Anterior cingulate cortex (tissue), 58 donors: ENCODE measurements at regions not wholly inside any gene's neighbourhood (a gene's known extent, or its start where the extent isn't known, plus 50 kb on each side); places are given as distances from the start of the nearest gene placed in this dataset.

ENCODE experiments used
- DNase-seq, 58 donors: peaks; one replicate each; lab custom pipeline; 2025; lab: John Stamatoyannopoulos, UW

DNA sequence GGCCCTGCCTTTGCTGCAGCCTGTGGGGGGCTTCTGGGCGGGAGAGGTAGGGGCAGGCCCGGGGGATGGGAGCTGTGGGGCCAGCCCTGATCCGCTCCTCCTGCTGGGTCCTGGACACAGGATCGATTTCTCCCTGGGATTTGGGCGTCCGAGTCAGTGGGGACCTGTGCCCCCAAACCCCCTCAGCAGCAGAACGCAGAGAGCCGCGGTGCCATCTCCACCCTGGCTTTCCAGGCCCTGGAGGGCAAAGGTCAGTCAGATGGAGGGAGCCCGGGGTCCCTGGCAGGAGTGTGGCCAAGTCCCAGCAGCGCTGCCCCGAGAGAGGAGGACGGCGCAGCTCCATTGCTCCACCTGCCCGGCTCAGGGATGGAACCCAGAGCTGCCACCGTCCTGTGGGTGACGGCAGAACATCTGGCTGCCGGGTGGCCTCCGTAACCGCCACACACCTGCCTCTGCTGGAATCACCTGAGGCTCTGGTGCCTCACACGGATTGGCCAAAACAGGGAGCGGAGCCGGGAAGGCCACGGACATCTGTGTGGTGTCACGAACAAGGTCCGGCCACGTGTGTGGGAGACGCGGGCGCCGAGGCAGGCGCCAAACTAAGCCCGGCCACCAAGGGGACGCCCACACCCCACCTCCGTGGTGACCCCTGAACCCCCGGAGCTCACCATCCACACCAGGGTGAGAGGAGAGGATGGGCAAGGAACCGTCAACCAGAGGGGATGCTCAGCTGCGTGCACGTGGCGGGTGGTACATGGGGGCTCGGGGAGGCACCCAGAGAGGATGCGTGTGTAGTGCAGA lies 80.3 kb upstream of the FBRSL1 start:
- DNase-seq = no peak

DNA sequence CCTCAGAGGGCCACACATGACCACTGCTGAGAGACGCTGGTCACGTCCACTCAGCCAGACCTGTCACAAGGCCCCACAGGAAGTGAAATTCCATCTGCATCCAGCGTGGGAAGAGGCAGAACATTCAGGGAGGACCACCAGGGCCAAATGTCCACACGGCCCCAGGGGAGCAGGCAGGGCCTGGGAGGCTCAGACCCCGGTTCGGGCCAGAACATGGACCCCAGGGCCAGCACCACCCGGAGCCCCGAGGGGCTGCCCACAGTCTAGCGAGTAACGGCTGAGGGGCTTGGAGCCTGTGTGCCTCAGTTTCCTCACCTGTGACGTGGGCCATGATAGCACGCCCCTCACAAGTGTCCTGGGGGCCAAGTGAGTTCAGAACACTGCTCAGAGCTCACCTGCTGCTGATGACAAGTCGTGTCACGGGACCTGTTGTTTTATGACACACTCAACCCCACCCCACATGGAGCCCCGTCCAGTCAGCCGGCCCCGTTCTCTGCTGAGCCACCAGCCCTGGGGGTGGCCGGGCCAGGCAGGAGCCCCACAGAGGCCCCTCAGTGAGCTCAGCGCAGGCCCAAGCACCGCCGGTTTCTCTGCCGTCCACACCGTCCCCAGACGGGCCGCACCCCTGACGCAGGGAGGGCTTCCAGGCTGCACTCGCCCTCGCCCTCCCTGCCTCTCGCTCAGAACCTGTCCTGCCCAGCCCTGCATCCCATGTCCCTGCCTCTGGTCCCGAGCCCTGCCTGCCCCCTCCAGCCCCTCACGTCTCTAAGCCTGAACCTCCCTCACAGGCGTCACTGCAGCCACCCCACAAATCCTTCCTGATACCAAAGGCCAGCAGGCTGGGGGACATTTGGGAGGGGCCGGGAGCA lies 79.5 kb upstream of the GALNT9 start:
- no peak for DNase-seq

DNA sequence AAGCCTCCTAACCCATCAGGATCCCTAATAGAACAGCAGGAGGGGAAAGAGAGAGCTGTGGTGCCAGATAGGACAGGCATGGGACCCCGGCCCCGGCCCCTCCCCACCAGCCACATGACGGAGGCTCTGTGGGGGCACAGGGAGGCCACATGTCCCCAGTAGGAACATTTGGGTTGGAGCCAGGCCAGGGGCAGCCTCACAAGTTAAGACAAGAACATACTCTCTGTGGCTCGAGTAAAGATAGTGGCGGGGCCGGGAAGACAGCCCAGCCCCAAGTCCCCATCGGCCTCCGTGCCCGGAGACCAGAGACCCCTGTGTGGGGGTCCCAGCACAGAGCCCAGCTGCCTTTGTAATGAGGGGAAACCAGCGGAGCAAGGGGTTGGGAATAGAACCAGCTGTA lies 78.6 kb upstream of the GALNT9 start:
- DNase-seq = no peak

GRCh38 chr12:132407451-132407961 lies 78.1 kb upstream of the GALNT9 start:
- DNase-seq = no peak

GRCh38 chr12:132406493-132407450 lies 77.4 kb upstream of the GALNT9 start:
- DNase-seq = no peak

- no peak for DNase-seq
Measured at GRCh38 chr12:132405742-132406251, 76.4 kb upstream of the GALNT9 start.

DNA sequence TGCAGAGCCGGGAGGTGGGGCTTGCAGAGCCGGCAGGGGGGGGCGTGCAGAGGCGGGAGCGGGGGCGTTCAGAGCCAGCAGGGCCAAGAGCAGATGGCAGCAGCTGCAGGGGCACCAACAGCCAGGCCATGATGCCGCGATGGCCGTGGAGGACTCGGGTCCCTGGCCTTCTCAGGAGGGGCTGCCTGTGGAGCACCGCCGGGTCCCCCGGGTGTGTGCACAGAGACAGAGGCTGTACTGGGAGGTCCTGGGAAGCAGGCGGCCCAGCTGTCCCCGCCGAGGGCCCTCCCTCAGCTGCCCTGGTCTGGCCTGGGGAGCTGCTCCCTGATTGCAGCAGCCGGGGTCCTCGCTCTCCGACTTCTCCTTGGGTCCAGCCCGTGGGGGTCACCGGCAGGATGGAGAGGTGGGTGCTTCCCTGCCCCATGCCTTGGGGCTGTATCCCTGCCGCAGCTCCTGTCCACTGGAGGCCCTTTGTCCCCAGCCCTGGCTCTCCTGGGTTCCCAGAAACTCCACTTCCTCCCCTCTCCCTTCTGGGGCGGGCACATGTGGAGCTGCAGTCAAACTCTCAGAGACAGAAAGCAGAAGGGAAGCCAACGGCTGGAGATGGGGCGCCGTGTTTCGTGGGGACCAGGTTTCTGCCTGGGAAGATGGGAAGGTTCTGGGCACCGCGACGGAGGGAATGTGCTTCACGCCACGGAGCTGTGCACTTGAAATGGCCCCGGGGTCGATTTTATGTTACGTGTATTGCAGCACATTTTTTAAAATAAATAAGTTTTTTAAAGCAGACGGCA lies 75.8 kb upstream of the GALNT9 start:
- DNase-seq = no peak

GRCh38 chr12:132404435-132404855 lies 75.1 kb upstream of the GALNT9 start:
- DNase-seq = no peak

DNA sequence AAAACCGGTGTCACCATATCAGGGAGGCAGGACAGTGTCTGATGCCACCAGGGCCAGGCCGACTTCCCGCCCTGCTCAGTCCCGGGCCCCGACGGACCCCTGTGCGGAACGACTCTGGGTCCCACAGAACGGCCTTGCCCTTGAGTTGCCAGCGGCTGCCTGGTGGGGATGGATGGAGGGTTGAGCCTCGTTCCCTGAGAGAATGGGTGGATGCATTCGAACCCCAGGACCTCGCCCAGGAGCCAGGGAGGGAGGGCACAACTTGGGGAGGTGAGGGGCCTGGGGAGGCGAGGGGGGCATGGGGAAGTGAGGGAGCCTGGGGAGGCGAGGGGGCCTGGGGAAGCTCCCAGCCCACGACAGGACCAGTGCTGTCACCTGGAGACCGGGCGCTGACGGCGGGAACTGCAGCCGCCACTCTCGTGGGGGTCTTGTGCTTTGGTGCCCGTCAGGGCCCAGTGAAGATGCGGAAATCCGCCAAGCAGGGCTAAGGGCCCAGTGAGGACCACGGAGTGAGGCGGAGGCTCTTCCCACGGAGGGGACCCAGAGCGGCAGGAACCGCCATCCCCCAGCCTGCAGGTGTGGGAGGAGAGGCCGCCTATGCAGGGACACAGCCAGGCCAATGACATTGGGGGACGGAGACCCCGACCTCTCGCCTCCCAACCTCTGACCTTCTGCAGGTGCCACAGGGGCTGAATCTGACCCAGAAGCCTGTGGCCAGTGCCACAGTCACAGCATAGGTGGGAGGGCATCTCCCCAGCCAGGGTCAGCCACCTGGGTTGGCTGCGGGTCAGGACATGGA lies 74.4 kb upstream of the GALNT9 start:
- DNase-seq = no peak

- no peak for DNase-seq
Measured at GRCh38 chr12:132402831-132403416, 73.5 kb upstream of the GALNT9 start.

DNA sequence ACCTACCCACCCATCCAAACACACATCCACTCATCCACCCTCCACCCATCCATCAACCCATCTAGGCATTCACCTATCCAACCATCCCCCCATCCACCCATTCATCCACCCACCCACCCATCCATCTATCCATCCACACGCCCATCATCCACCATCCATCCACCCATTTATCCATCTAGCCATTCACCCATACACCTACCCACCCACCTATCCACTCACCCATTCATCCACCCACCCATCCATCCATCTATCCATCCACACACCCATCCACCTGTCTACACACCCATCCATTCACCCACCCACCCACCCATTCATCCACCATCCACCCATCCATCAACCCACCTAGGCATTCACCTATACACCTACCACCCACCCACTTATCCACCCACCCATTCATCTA lies 72.6 kb upstream of the GALNT9 start:
- DNase-seq = no peak

DNA sequence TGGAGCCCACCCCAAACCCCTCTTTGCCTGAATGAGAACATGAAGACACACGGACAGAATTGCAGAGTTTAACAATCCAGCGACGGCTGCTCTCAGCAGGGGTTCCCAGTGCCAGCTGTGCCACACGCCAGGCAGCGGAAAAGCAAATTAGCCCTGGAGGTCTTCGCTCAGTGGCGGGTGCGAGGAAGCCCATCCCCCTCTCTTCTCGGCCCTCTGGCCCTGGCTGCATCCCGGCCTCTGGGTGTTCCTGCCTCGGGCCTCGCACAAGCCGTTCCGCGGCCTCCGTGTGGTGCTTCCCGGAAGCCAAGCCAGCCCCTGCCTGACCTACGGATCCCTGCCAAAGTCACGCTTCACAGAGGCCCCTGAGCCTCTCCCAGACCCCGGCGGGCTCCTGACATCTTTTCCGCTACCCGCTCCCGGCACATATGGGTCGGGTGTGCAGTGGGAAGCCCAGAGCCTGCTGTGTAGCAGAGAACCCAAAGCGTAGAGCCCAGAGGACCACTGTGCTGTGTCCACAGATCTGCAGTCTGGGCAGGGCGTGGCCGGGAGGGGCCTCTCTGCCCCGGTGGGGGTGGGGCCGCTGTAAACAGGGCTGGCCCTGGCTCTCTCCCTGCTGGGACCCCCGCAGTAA lies 70.7 kb upstream of the GALNT9 start:
- DNase-seq = no peak

GRCh38 chr12:132399092-132400010 lies 70.0 kb upstream of the GALNT9 start:
- DNase-seq = no peak

- DNase-seq = no peak
Measured at GRCh38 chr12:132398386-132398991, 69.1 kb upstream of the GALNT9 start.

DNA sequence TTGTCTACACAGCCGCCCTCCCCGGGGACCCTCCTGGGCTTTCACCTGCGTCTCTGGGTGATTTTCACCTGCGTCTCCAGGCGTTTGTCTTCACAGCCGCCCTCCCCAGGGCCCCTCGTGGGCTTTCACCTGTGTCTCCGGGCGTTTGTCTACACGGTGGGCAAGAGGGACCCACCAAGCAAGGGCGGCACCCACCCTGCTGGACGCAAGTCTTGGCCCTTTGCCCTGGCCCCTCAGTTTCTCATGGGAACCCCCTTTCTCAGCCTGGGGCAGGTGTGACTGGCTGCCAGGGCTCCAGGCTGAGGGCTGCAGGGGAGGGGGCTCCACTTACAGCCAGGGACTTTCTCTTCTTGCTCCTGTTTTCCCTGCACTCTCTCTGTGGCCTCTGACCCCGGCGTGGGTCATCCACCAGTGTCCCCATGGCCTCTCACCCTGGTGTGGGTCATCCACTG lies 68.6 kb upstream of the GALNT9 start:
- DNase-seq = no peak
